Body of pancreas (tissue), 4 donors: ENCODE measurements at regions not wholly inside any gene's neighbourhood (a gene's known extent, or its start where the extent isn't known, plus 50 kb on each side); places are given as distances from the start of the nearest gene placed in this dataset.
"Not testable (repeated sequence)": the region's sequence is repeated elsewhere in the genome, so short reads cannot be mapped to it uniquely, and the experiment has no call there.

Experiments
- ATAC-seq: fragments of 150-250 bp; one replicate; pipeline ENCODE4 v1.9.1; 2016
- DNase-seq, 4 donors: peaks; one replicate each; pipeline ENCODE4 v3.0.0-alpha.2; 2019
- H3K27ac ChIP-seq, 4 donors: fragments of 200-600 bp; sonication (generic); 1 replicate in 3 of 4; 2 replicates in 1 of 4; pipeline versions ENCODE4 v1.5.1 to v1.6.1; 2016 to 2019; ENCODE audit warnings: mild to moderate bottlenecking in 1 of 4, mixed read lengths in 1 of 4, moderate library complexity in 1 of 4
- H3K27me3 ChIP-seq, 2 donors: fragments of 200-600 bp; sonication (generic); one replicate each; pipeline ENCODE4 v1.6.0; 2016; ENCODE audit warnings: mild to moderate bottlenecking in 1 of 2
- H3K36me3 ChIP-seq, 2 donors: fragments of 200-600 bp; sonication (generic); replicated peaks in 1 of 2; 2 replicates each; pipeline ENCODE4 v1.5.1; 2016; ENCODE audit warnings: low read depth in 2 of 2; ENCODE audit not compliant: insufficient read depth in 1 of 2
- H3K4me1 ChIP-seq: fragments of 200-600 bp; sonication (generic); one replicate; pipeline ENCODE4 v1.6.0; 2016
- H3K4me3 ChIP-seq, 2 donors: fragments of 200-600 bp; sonication (generic); 1 replicate in 1 of 2; 2 replicates in 1 of 2; pipeline ENCODE4 v1.5.1; 2016 to 2019
- H3K9me3 ChIP-seq, 3 donors: fragments of 200-600 bp; sonication (generic); 1 replicate in 2 of 3; 2 replicates in 1 of 3; pipeline ENCODE4 v1.5.1; 2016
- CTCF ChIP-seq, 7 experiments: fragments of 450-650 bp in 4 of 7; fragments of 200-600 bp in 3 of 7; sonication (generic) in 3 of 7; IDR thresholded peaks; one replicate each; pipeline ENCODE4 v1.5.1; 2016 to 2019; ENCODE audit warnings: antibody characterized with exemption in 7 of 7
- POLR2A ChIP-seq, 3 donors: fragments of 450-650 bp; IDR thresholded peaks; one replicate each; pipeline ENCODE4 v1.6.1; 2016; ENCODE audit warnings: antibody characterized with exemption in 3 of 3, mild to moderate bottlenecking in 2 of 3
- WGBS, 2 donors: methylation state at CpG; one replicate each; pipeline ENCODE4 v1.1.5; 2017; 5-methylcytosine and 5-hydroxymethylcytosine counted together
- intact Hi-C: fragments of 100-400 bp; cut with DNase I; formaldehyde crosslinking; loops from one replicate; pipeline ENCODE4 v1.15.1; 2023

- Histone ChIP-seq H3K4me1 (peaks cover 11% of the 10 kb centered on the region), H3K36me3 (no peaks in the 10 kb centered on the region), H3K27ac (no peak overlapping the region), H3K9me3 (no peaks in the 10 kb centered on the region), H3K27me3 (no peaks in the 10 kb centered on the region), H3K4me3 (no peak overlapping the region)
- ATAC-seq (no peak), DNase-seq (no peak)
- TF ChIP-seq POLR2A (IDR thresholded peaks at IDR 0.05) (no peak), CTCF (IDR thresholded peaks at IDR 0.05) (no peak)
- 71 to 75% methylated on average over 1 of the region's 1 CpG for WGBS, 2 donors
- intact Hi-C loops, result no loop called here
Observed at GRCh38 chr7:81150951-81151361, 232.1 kb upstream of the SEMA3C start.

GRCh38 chr7:81143856-81144255, 225.0 kb upstream of the SEMA3C start:
- TF ChIP-seq CTCF (IDR thresholded peaks at IDR 0.05) (no peak), POLR2A (IDR thresholded peaks at IDR 0.05) (no peak)
- Histone ChIP-seq H3K9me3 (no peaks in the 10 kb centered on the region), H3K4me3 (no peak overlapping the region), H3K27me3 (no peaks in the 10 kb centered on the region), H3K36me3 (no peaks in the 10 kb centered on the region), H3K4me1 (no peaks in the 10 kb centered on the region), H3K27ac (no peak overlapping the region)
- intact Hi-C loops, result no loop called here
- DNase-seq (no peak), ATAC-seq (no peak)
- WGBS, 2 donors, result 73 to 82% methylated on average over 2 of the region's 2 CpGs

- intact Hi-C loops, ATAC-seq, H3K9me3 ChIP-seq, DNase-seq, H3K27ac ChIP-seq, H3K36me3 ChIP-seq, H3K4me3 ChIP-seq, H3K4me1 ChIP-seq, H3K27me3 ChIP-seq: not testable (repeated sequence)
- 96 to 99% methylated on average over 16 to 37 of the region's 45 CpGs for WGBS, 2 donors
Observed at GRCh38 chr7:81141257-81142205, 222.7 kb upstream of the SEMA3C start.

- H3K27me3 ChIP-seq, result no peaks in the 10 kb centered on the region
- DNase-seq (no peak), ATAC-seq (no peak)
- no peaks in the 10 kb centered on the region for H3K36me3 ChIP-seq
- no peak overlapping the region for H3K4me3 ChIP-seq
- WGBS, 2 donors, result 72 to 85% methylated on average over 3 of the region's 3 CpGs
- H3K9me3 ChIP-seq, result no peaks in the 10 kb centered on the region
- H3K27ac ChIP-seq, result no peak overlapping the region
- TF ChIP-seq POLR2A (IDR thresholded peaks at IDR 0.05) (no peak), CTCF (IDR thresholded peaks at IDR 0.05) (no peak)
- intact Hi-C loops, result no loop called here
- H3K4me1 ChIP-seq, result no peaks in the 10 kb centered on the region
Observed at GRCh38 chr7:81140775-81141174, 221.9 kb upstream of the SEMA3C start.

GRCh38 chr7:81140252-81140651, 221.4 kb upstream of the SEMA3C start:
- TF ChIP-seq POLR2A (IDR thresholded peaks at IDR 0.05) (no peak), CTCF (IDR thresholded peaks at IDR 0.05) (no peak)
- no peaks in the 10 kb centered on the region for H3K4me1 ChIP-seq
- intact Hi-C loops, result no loop called here
- no peaks in the 10 kb centered on the region for H3K27me3 ChIP-seq
- no peak overlapping the region for H3K27ac ChIP-seq
- no peaks in the 10 kb centered on the region for H3K9me3 ChIP-seq
- no peaks in the 10 kb centered on the region for H3K36me3 ChIP-seq
- no peak for DNase-seq
- no peak for ATAC-seq
- H3K4me3 ChIP-seq, result no peak overlapping the region
- 80 to 83% methylated on average over 2 of the region's 2 CpGs for WGBS, 2 donors
